ENCODE measurements at regions not wholly inside any gene's neighbourhood (a gene's known extent, or its start where the extent isn't known, plus 50 kb on each side); places are given as distances from the start of the nearest gene placed in this dataset.

DNA sequence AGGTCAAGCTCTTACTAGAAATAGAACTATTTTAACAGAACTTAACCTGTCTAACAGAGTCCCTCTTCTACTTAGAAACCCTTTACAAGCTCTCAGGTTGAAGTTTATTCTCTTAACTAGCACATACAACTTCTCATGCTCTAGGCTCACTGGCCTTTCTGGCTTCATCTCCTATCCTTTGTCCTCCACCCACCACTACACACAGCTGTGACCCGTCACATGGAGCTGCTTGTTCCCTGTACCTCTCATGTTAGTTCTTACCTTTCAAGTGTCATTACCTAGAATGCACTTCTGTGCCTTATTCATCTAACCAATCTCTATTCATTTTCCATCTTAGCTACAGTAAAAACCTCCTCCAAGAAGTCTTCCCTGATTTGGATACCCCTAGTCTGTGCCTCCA lies 89.4 kb upstream of the APC start:
- H3K36me3 ChIP-seq (ENCODE audit: control insufficient read depth, insufficient read depth, low read length), result no peaks in the 10 kb centered on the region
- BruUV-seq (replicated peaks), result no TSS peak
- H3K9me1 ChIP-seq (ENCODE audit: control insufficient read depth, insufficient read depth, low read length), result no peaks in the 10 kb centered on the region
- no peak overlapping the region for H2AFZ ChIP-seq (ENCODE audit: low read depth, low read length)
- ChIA-PET CTCF (ENCODE audit: low intra/inter-chr PET ratio) (no interaction called here), POLR2A (interaction anchor here (0.6 kb wide), 1 partner anchor 487 kb away, joined by 3 read pairs; no protein-coding TSS in a partner anchor)
- H3K4me2 ChIP-seq (ENCODE audit: insufficient read depth, low read length), result no peak overlapping the region
- in situ Hi-C loops (cut with MboI) (no loop called here), intact Hi-C loops (cut with micrococcal nuclease) (no loop called here)
- ATAC-seq (no peak), FAIRE-seq (no peak), DNase-seq (ENCODE audit: extremely low read depth in 1 of 4, low spot score in 3 of 4) (no peak)
- 0% methylated on average over 1 of the region's 1 CpG for WGBS (ENCODE audit: insufficient coverage, low coverage, missing lambda C conversion rate)
- no peaks in the 10 kb centered on the region; a peak in 1 of 5 replicates for H3K4me1 ChIP-seq (replicated peaks in 1 of 2; ENCODE audit: control insufficient read depth in 2 of 2, insufficient read depth in 2 of 2, low read length in 2 of 2)
- H4K20me1 ChIP-seq (replicated peaks; ENCODE audit: control insufficient read depth, insufficient read depth, low read length), result no peaks in the 10 kb centered on the region
- H3K9ac ChIP-seq (ENCODE audit: insufficient read depth in 1 of 2, low read depth in 2 of 2, low read length in 2 of 2), result no peak overlapping the region
- H3K9me3 ChIP-seq (replicated peaks; ENCODE audit: control insufficient read depth, insufficient read depth, low read depth, low read length), result peaks cover 2% of the 10 kb centered on the region; the same call in 1 of the 2 replicates
- peaks cover 15 to 25% of the 10 kb centered on the region in 2 experiments; a peak in 4 of 5 replicates for H3K27me3 ChIP-seq (ENCODE audit: control insufficient read depth in 2 of 2, insufficient read depth in 2 of 2, low read length in 2 of 2)
- no peak overlapping the region for H3K4me3 ChIP-seq
- no peaks in the 10 kb centered on the region for H3K79me2 ChIP-seq (ENCODE audit: control insufficient read depth, insufficient read depth, low read length)
- no peak overlapping the region for H3K27ac ChIP-seq (ENCODE audit: extremely low read depth, low read depth, low read length)
- TF ChIP-seq ZBTB17 (CRISPR knock-in tag; IDR thresholded peaks at IDR 0.05) (no peak), SRSF3 (IDR thresholded peaks at IDR 0.05; ENCODE audit: insufficient read depth, low read length) (no peak), ETS2 (tag; IDR thresholded peaks at IDR 0.05; ENCODE audit: borderline replicate concordance, poor library complexity, severe bottlenecking) (no peak), ZFP36 (IDR thresholded peaks at IDR 0.05; ENCODE audit: low read depth, low read length, partially characterized antibody) (peak; percentile 27), ZNF311 (CRISPR knock-in tag; IDR thresholded peaks at IDR 0.05) (no peak)

DNA sequence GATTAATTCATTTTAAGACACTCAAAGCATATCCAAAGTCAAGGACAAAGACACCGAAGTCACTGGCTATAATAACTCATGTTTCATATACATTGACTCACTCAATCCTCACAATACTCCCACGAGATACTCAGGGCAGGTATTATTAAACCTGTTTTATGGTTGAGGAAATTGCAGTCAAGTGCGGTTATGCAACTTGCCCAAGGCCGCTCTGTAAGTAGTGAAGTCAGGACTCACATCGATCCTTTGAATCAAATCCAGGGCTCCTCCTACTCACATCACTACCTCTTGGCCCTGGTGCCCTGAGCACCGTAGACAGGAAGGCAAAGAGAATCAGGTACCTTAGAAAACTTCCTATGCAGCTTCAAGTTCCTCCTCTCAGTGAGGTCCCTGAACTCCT lies 87.8 kb upstream of the APC start:
- intact Hi-C loops (cut with micrococcal nuclease) (no loop called here), in situ Hi-C loops (cut with MboI) (no loop called here)
- Histone ChIP-seq H3K9me1 (ENCODE audit: control insufficient read depth, insufficient read depth, low read length) (no peaks in the 10 kb centered on the region), H3K27me3 (ENCODE audit: control insufficient read depth in 2 of 2, insufficient read depth in 2 of 2, low read length in 2 of 2) (peaks cover 15 to 20% of the 10 kb centered on the region in 2 experiments; a peak in 4 of 5 replicates), H2AFZ (ENCODE audit: low read depth, low read length) (no peak overlapping the region), H3K4me3 (no peak overlapping the region), H3K4me2 (ENCODE audit: insufficient read depth, low read length) (no peak overlapping the region), H4K20me1 (replicated peaks; ENCODE audit: control insufficient read depth, insufficient read depth, low read length) (no peaks in the 10 kb centered on the region), H3K4me1 (replicated peaks in 1 of 2; ENCODE audit: control insufficient read depth in 2 of 2, insufficient read depth in 2 of 2, low read length in 2 of 2) (no peaks in the 10 kb centered on the region; a peak in 1 of 5 replicates), H3K36me3 (ENCODE audit: control insufficient read depth, insufficient read depth, low read length) (no peaks in the 10 kb centered on the region), H3K79me2 (ENCODE audit: control insufficient read depth, insufficient read depth, low read length) (no peaks in the 10 kb centered on the region), H3K27ac (ENCODE audit: extremely low read depth, low read depth, low read length) (no peak overlapping the region), H3K9ac (ENCODE audit: insufficient read depth in 1 of 2, low read depth in 2 of 2, low read length in 2 of 2) (no peak overlapping the region), H3K9me3 (replicated peaks; ENCODE audit: control insufficient read depth, insufficient read depth, low read depth, low read length) (peaks cover 2% of the 10 kb centered on the region; the same call in 1 of the 2 replicates)
- 12% methylated on average over 6 of the region's 6 CpGs for WGBS (ENCODE audit: insufficient coverage, low coverage, missing lambda C conversion rate)
- FAIRE-seq (no peak), ATAC-seq (no peak), DNase-seq (ENCODE audit: extremely low read depth in 1 of 4, low spot score in 3 of 4) (no peak)
- BruUV-seq (replicated peaks), result no TSS peak
- ChIA-PET POLR2A (interaction anchor here (1.1 kb wide), 1 partner anchor 9 kb away, joined by 3 read pairs; no protein-coding TSS in a partner anchor), CTCF (ENCODE audit: low intra/inter-chr PET ratio) (no interaction called here)
- TF ChIP-seq ZBTB43 (CRISPR knock-in tag; IDR thresholded peaks at IDR 0.05) (no peak), DNMT1 (IDR thresholded peaks at IDR 0.05) (no peak)
